HepG2 (cell line): ENCODE measurements at regions not wholly inside any gene's neighbourhood (a gene's known extent, or its start where the extent isn't known, plus 50 kb on each side); places are given as distances from the start of the nearest gene placed in this dataset.

ENCODE experiments used
- AKAP8 ChIP-seq: sonication (generic); formaldehyde crosslinking; IDR thresholded peaks from 2 replicates; pipeline ENCODE4 v1.5.1; 2020; ENCODE audit warnings: mild to moderate bottlenecking, missing genetic modification reagents
- BRCA1 ChIP-seq: sonication (generic); formaldehyde crosslinking; IDR thresholded peaks from 2 replicates; pipeline ENCODE4 v1.4.0; 2020; ENCODE audit warnings: missing genetic modification reagents
- DNMT1 ChIP-seq: sonication (generic); formaldehyde crosslinking; IDR thresholded peaks from 2 replicates; pipeline ENCODE4 v1.5.1; 2020; ENCODE audit warnings: mild to moderate bottlenecking, missing genetic modification reagents
- DR1 ChIP-seq: sonication (generic); formaldehyde crosslinking; IDR thresholded peaks from 2 replicates; pipeline ENCODE4 v1.8.0; 2021; ENCODE audit warnings: mild to moderate bottlenecking, missing genetic modification reagents, inconsistent platforms
- FOXP4 ChIP-seq: sonication (generic); formaldehyde crosslinking; IDR thresholded peaks from 2 replicates; pipeline ENCODE4 v1.4.0; 2020; ENCODE audit warnings: missing genetic modification reagents
- HNRNPUL1 ChIP-seq: fragments of 200-400 bp; formaldehyde crosslinking; IDR thresholded peaks from 2 replicates; pipeline ENCODE4 v1.6.1; 2017; ENCODE audit warnings: low read depth, mild to moderate bottlenecking, low read length, moderate library complexity
- ISX ChIP-seq: sonication (generic); formaldehyde crosslinking; conservative IDR thresholded peaks from 2 replicates; pipeline ENCODE4 v1.5.0; 2020; ENCODE audit warnings: missing genetic modification reagents
- SIN3B ChIP-seq: fragments of 150-350 bp; IDR thresholded peaks from 2 replicates; pipeline ENCODE4 v1.6.1; 2014; ENCODE audit warnings: low read length
- TCF7 ChIP-seq: sonication (generic); IDR thresholded peaks from 2 replicates; pipeline ENCODE4 v1.6.1; 2016; ENCODE audit warnings: antibody characterized with exemption, low read depth
- ZNF18 ChIP-seq: sonication (generic); formaldehyde crosslinking; IDR thresholded peaks from 2 replicates; pipeline ENCODE4 v1.8.0; 2022; ENCODE audit warnings: mild to moderate bottlenecking, missing genetic modification reagents; ENCODE audit not compliant: insufficient replicate concordance
- ZNF335 ChIP-seq: sonication (generic); formaldehyde crosslinking; IDR thresholded peaks from 2 replicates; pipeline ENCODE4 v1.4.0; 2020; ENCODE audit warnings: missing genetic modification reagents
- ZUFSP ChIP-seq: sonication (generic); formaldehyde crosslinking; IDR thresholded peaks from 2 replicates; pipeline ENCODE4 v1.9.0; 2021; ENCODE audit warnings: missing genetic modification reagents, mild to moderate bottlenecking, borderline replicate concordance
- TF ChIP-seq, protein P1 (sequence below): sonication (generic); formaldehyde crosslinking; IDR thresholded peaks from 2 replicates; pipeline ENCODE4 v1.4.0; 2020; ENCODE audit warnings: missing genetic modification reagents

DNA sequence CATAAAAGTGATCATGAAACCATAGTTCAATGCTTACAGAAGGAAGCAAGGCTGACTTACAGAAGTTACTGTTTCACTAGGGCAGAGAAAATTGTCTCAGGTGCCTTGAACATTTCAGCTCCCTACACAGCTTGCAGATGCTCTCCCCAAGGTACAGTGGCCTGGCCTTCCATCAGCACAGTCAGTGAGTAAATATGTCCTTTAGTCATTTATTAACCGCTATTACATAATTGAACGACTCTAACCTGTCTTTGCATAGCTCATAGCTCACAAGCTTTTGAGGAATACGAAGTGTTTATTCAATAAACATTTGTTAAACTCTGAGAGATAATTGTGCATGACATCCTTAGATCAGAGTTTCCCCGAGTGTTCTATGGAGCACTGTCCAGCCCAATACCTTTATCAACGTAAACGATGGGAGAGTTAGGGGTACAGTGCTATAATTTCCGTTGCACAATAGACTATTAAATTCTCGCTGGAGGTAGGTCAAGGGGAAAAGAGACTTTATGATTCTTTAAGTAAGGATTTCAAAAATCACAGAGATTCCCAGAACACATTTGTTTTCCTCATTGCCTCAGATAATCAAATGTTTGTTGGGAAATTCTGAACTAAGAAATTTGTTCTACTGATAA is 677.8 kb downstream of the TSN start (continued):
- TF ChIP-seq, protein P1, sequence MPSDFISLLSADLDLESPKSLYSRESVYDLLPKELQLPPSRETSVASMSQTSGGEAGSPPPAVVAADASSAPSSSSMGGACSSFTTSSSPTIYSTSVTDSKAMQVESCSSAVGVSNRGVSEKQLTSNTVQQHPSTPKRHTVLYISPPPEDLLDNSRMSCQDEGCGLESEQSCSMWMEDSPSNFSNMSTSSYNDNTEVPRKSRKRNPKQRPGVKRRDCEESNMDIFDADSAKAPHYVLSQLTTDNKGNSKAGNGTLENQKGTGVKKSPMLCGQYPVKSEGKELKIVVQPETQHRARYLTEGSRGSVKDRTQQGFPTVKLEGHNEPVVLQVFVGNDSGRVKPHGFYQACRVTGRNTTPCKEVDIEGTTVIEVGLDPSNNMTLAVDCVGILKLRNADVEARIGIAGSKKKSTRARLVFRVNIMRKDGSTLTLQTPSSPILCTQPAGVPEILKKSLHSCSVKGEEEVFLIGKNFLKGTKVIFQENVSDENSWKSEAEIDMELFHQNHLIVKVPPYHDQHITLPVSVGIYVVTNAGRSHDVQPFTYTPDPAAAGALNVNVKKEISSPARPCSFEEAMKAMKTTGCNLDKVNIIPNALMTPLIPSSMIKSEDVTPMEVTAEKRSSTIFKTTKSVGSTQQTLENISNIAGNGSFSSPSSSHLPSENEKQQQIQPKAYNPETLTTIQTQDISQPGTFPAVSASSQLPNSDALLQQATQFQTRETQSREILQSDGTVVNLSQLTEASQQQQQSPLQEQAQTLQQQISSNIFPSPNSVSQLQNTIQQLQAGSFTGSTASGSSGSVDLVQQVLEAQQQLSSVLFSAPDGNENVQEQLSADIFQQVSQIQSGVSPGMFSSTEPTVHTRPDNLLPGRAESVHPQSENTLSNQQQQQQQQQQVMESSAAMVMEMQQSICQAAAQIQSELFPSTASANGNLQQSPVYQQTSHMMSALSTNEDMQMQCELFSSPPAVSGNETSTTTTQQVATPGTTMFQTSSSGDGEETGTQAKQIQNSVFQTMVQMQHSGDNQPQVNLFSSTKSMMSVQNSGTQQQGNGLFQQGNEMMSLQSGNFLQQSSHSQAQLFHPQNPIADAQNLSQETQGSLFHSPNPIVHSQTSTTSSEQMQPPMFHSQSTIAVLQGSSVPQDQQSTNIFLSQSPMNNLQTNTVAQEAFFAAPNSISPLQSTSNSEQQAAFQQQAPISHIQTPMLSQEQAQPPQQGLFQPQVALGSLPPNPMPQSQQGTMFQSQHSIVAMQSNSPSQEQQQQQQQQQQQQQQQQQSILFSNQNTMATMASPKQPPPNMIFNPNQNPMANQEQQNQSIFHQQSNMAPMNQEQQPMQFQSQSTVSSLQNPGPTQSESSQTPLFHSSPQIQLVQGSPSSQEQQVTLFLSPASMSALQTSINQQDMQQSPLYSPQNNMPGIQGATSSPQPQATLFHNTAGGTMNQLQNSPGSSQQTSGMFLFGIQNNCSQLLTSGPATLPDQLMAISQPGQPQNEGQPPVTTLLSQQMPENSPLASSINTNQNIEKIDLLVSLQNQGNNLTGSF (CRISPR knock-in tag) = no peak
- 0 out of 2 replicates have a peak, but pooled peaks have one; percentile 59 for TF ChIP-seq ZNF335 (CRISPR knock-in tag)
- no peak for TF ChIP-seq ZNF18 (CRISPR knock-in tag)
- TF ChIP-seq DNMT1 (CRISPR knock-in tag) = no peak
- TF ChIP-seq AKAP8 (CRISPR knock-in tag) = no peak
- TF ChIP-seq DR1 (CRISPR knock-in tag) = no peak
- no peak for TF ChIP-seq SIN3B
- TF ChIP-seq BRCA1 = 0 out of 2 replicates have a peak, but pooled peaks have one; percentile 46
- TF ChIP-seq ISX (CRISPR knock-in tag) = no peak
- peak; percentile 53; the same call in 1 of the 2 replicates for TF ChIP-seq TCF7
- TF ChIP-seq HNRNPUL1 = peak; percentile 81
- TF ChIP-seq ZUFSP (CRISPR knock-in tag) = no peak
- peak; percentile 96 for TF ChIP-seq FOXP4 (CRISPR knock-in tag)
